Thymus (tissue), 11 donors: ENCODE measurements at regions not wholly inside any gene's neighbourhood (a gene's known extent, or its start where the extent isn't known, plus 50 kb on each side); places are given as distances from the start of the nearest gene placed in this dataset.

Source experiments
- DNase-seq, 9 donors: peaks; one replicate each; pipeline ENCODE4 v3.0.0-alpha.2; 2013; ENCODE audit warnings: low spot score in 9 of 9, low read depth in 6 of 9, missing footprints in 1 of 9
- H3K27ac ChIP-seq, 2 donors: one replicate each; pipeline ENCODE4 v1.5.1; 2013; ENCODE audit warnings: control low read depth in 1 of 2, low read depth in 1 of 2, low read length in 1 of 2, mild to moderate bottlenecking in 1 of 2, moderate library complexity in 1 of 2
- H3K27me3 ChIP-seq, 2 donors: one replicate each; pipeline ENCODE4 v1.5.1; 2013; ENCODE audit warnings: low read length in 1 of 2; ENCODE audit not compliant: control insufficient read depth in 2 of 2, insufficient read depth in 1 of 2
- H3K36me3 ChIP-seq, 2 donors: one replicate each; pipeline ENCODE4 v1.5.1; 2013; ENCODE audit warnings: low read length in 1 of 2, mild to moderate bottlenecking in 1 of 2, moderate library complexity in 1 of 2; ENCODE audit not compliant: control insufficient read depth in 2 of 2, insufficient read depth in 2 of 2
- H3K4me1 ChIP-seq, 2 donors: one replicate each; pipeline ENCODE4 v1.5.1; 2013; ENCODE audit warnings: low read length in 2 of 2; ENCODE audit not compliant: control insufficient read depth in 2 of 2, insufficient read depth in 2 of 2
- H3K4me3 ChIP-seq, 2 donors: one replicate each; pipeline ENCODE4 v1.5.1; 2013; ENCODE audit warnings: low read length in 2 of 2, control low read depth in 1 of 2, mild to moderate bottlenecking in 1 of 2
- H3K9me3 ChIP-seq, 2 donors: one replicate each; pipeline ENCODE4 v1.5.1; 2013; ENCODE audit warnings: low read length in 1 of 2, mild to moderate bottlenecking in 1 of 2; ENCODE audit not compliant: control insufficient read depth in 2 of 2, insufficient read depth in 1 of 2
- WGBS: extraction: QIAGEN DNeasy Blood & Tissue Kit; methylation state at CpG from one replicate; pipeline ENCODE4 v1.1.7; 2013; 5-methylcytosine and 5-hydroxymethylcytosine counted together
- donor health status: healthy.

- Histone ChIP-seq H3K27me3 (no peaks in the 10 kb centered on the region), H3K9me3 (no peaks in the 10 kb centered on the region), H3K4me1 (no peaks in the 10 kb centered on the region), H3K27ac (no peak overlapping the region), H3K36me3 (no peaks in the 10 kb centered on the region), H3K4me3 (no peak overlapping the region)
- DNase-seq, result no peak
- 94% methylated on average over 1 of the region's 1 CpG for WGBS
Measured at GRCh38 chrX:3403748-3404147, 57.3 kb upstream of the MXRA5 start.
